ENCODE measurements at regions not wholly inside any gene's neighbourhood (a gene's known extent, or its start where the extent isn't known, plus 50 kb on each side); places are given as distances from the start of the nearest gene placed in this dataset.

GRCh38 chr10:9230625-9231024 lies 1176.1 kb downstream of the GATA3 start:
- no peak for TF ChIP-seq CTCF (IDR thresholded peaks at IDR 0.05)

GRCh38 chr10:9234191-9234590 lies 1179.7 kb downstream of the GATA3 start:
- DNase-seq: no peak
- TF ChIP-seq CTCF (IDR thresholded peaks at IDR 0.05): no peak
- intact Hi-C loops (cut with DNase I; ENCODE audit: low total_unique reads): no loop called here
- H3K27ac ChIP-seq: no peak overlapping the region
- no peaks in the 10 kb centered on the region for H3K36me3 ChIP-seq
- H3K4me3 ChIP-seq: no peak overlapping the region
- no peaks in the 10 kb centered on the region for H3K27me3 ChIP-seq
- no peaks in the 10 kb centered on the region for H3K4me1 ChIP-seq
- H3K9me3 ChIP-seq: no peaks in the 10 kb centered on the region

More at GRCh38 chr10:9230625-9231024, 1176.1 kb downstream of the GATA3 start:
- Histone ChIP-seq H3K27me3 (no peaks in the 10 kb centered on the region), H3K27ac (no peak overlapping the region), H3K9me3 (no peaks in the 10 kb centered on the region), H3K36me3 (no peaks in the 10 kb centered on the region), H3K4me3 (no peak overlapping the region), H3K4me1 (no peaks in the 10 kb centered on the region)
- no peak for DNase-seq
- intact Hi-C loops (cut with DNase I; ENCODE audit: low total_unique reads): no loop called here

GRCh38 chr10:9238041-9238440 lies 1183.6 kb downstream of the GATA3 start:
- Histone ChIP-seq H3K4me1 (no peaks in the 10 kb centered on the region), H3K9me3 (no peaks in the 10 kb centered on the region), H3K27me3 (no peaks in the 10 kb centered on the region), H3K27ac (no peak overlapping the region), H3K4me3 (no peak overlapping the region), H3K36me3 (no peaks in the 10 kb centered on the region)
- no peak for DNase-seq
- intact Hi-C loops (cut with DNase I; ENCODE audit: low total_unique reads): no loop called here
- TF ChIP-seq CTCF (IDR thresholded peaks at IDR 0.05): no peak

- Histone ChIP-seq H3K9me3 (no peaks in the 10 kb centered on the region), H3K4me3 (no peak overlapping the region), H3K36me3 (no peaks in the 10 kb centered on the region), H3K27me3 (no peaks in the 10 kb centered on the region), H3K27ac (no peak overlapping the region), H3K4me1 (no peaks in the 10 kb centered on the region)
- DNase-seq: no peak
- no peak for TF ChIP-seq CTCF (IDR thresholded peaks at IDR 0.05)
- intact Hi-C loops (cut with DNase I; ENCODE audit: low total_unique reads): no loop called here
Measured at GRCh38 chr10:9239298-9239697, 1184.8 kb downstream of the GATA3 start.

- no peak overlapping the region for H3K4me3 ChIP-seq
- no peak for DNase-seq
- TF ChIP-seq CTCF (IDR thresholded peaks at IDR 0.05): no peak
Measured at GRCh38 chr10:9243941-9244411, 1189.5 kb downstream of the GATA3 start.

GRCh38 chr10:9244864-9245263 lies 1190.4 kb downstream of the GATA3 start:
- Histone ChIP-seq H3K4me3 (no peak overlapping the region), H3K9me3 (no peaks in the 10 kb centered on the region), H3K36me3 (no peaks in the 10 kb centered on the region), H3K4me1 (no peaks in the 10 kb centered on the region), H3K27me3 (no peaks in the 10 kb centered on the region), H3K27ac (no peak overlapping the region)
- TF ChIP-seq CTCF (IDR thresholded peaks at IDR 0.05): no peak
- intact Hi-C loops (cut with DNase I; ENCODE audit: low total_unique reads): no loop called here
- no peak for DNase-seq

More at GRCh38 chr10:9243941-9244411, 1189.5 kb downstream of the GATA3 start:
- Histone ChIP-seq H3K36me3 (no peaks in the 10 kb centered on the region), H3K27me3 (no peaks in the 10 kb centered on the region), H3K4me1 (no peaks in the 10 kb centered on the region), H3K9me3 (no peaks in the 10 kb centered on the region), H3K27ac (no peak overlapping the region)
- intact Hi-C loops (cut with DNase I; ENCODE audit: low total_unique reads): no loop called here

Measured in tibial artery (tissue), 4 donors.